DMS153 treated with DMSO at 0.1 percent for 48 hours (cell line): ENCODE measurements at regions not wholly inside any gene's neighbourhood (a gene's known extent, or its start where the extent isn't known, plus 50 kb on each side); places are given as distances from the start of the nearest gene placed in this dataset.
A peak's percentile ranks its signal among the peaks of the same experiment; 100 is the strongest.

Experiments used
- DNase-seq: peaks from one replicate; lab custom pipeline; 2025; ENCODE audit not compliant: unreplicated experiment; lab: John Stamatoyannopoulos, UW

DNA sequence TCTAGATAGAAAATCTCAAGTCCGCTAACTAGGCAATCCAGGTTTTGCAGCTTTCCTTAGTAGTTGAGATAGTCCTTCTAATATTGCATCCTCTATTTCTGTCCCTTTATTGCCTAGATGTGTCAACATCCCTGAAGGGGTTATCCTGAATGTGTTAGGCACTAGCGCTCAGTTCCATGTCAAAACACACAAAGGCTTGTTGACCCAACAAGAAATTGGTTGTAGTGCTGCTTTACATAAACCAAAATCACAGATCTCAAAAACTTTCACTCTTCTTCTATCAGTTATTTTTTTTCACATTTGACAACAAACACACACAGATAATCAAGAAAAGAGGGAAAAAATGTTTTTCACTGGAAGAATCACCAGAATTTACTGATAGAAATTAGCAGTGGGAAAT is 51.4 kb upstream of the SOX2 start:
- no peak for DNase-seq

DNA sequence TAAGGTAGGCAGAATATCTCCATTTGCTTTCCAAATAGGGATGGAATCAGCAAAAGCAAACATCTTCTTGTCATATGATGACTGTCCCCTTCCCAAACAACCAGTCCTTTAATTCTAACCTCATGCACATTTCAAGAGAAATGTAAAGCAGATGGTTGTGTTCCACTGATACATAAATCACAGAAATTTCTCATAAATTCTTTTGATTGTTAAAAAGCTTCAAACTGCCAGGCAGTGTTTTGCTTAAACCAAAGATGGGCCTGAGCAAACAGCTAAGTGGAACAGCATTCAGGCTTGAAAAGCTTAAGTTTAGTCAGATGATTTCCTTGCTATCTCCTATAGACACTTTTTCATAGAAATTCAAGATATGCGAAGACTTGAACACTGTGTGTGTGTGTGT is 74.3 kb upstream of the SOX2 start:
- no peak for DNase-seq

DNA sequence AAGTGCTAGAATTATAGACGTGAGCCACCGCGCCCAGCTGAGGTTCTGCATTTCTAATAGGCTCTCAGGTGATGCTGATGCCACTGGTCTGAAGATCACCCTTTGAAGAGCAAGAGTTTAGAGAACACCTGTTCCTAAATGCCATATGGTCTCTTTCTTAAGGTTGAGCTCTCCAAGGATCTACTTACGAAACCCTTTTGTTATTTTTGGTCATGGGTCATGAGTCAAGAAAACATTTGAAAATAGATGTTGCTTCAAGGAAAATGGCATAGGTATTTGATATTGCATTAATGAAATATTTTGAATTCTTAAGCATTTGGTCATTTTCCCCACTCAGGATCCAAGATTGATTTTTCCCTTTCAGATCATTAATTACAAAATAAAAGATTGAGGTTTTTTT is 74.7 kb upstream of the SOX2 start:
- DNase-seq: no peak

GRCh38 chr3:181635141-181635540 is 76.6 kb upstream of the SOX2 start:
- no peak for DNase-seq

- no peak for DNase-seq
Measured at GRCh38 chr3:181633556-181633955, 78.2 kb upstream of the SOX2 start.

DNA sequence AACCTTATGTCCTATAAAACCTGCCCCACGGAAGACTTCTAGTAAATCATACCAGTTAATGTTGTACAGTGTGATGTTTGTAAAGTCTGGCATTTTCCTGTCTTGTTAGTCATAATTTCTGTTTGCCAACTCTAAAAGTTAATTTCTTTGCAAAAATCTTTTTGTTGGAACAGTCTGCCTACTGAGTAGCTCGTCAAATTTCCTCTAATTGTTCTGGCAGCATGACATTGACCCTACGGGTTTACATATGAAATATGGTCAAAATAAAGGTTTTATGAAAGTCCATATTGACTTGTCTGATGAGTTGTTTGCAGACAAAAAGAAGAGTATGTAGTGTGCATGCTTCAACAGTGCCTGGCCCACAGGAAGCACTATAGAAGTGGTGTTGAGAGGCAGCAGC is 79.8 kb upstream of the SOX2 start:
- DNase-seq: no peak

GRCh38 chr3:181630853-181631252 is 80.9 kb upstream of the SOX2 start:
- DNase-seq: no peak

DNA sequence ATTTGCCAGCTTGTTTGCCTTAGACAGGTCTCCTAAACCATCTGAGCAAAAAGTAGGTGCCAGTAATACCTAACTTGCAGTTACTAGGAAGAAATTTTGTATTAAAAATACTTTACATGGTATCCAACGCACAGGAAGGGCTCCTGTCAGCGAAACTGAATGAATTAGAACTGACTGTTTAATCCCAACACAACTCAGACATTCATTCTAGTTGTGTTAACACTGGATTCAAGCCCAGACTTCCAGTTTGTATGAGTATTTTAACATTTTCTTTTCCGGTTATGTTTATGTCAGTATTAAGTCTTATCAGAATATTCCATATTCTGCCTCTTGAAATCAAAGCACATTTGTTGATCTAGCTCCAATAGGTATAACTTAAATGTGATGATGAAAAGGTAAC is 82.0 kb upstream of the SOX2 start:
- no peak for DNase-seq

GRCh38 chr3:181629029-181629428 is 82.7 kb upstream of the SOX2 start:
- no peak for DNase-seq

- DNase-seq: no peak
Measured at GRCh38 chr3:181628384-181628783, 83.3 kb upstream of the SOX2 start.

DNA sequence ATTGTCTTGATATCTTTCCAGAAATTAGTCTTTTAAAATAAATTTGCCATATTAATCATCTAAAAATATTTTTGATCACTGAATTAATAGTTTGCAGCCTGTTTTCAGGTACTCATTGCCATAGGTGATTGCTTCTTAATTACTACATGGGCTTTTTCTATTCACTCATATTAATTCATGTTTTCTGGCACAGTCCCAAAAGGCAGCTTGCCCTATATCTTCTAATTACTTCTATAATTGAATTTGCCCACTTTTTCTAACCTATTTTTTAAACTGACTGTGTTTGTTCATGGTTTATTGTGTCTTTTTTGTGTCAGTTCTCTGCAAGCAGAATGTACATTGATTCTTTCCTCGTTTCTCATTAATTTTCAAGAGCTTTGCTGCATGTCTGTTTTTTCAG is 85.7 kb upstream of the SOX2 start:
- no peak for DNase-seq

DNA sequence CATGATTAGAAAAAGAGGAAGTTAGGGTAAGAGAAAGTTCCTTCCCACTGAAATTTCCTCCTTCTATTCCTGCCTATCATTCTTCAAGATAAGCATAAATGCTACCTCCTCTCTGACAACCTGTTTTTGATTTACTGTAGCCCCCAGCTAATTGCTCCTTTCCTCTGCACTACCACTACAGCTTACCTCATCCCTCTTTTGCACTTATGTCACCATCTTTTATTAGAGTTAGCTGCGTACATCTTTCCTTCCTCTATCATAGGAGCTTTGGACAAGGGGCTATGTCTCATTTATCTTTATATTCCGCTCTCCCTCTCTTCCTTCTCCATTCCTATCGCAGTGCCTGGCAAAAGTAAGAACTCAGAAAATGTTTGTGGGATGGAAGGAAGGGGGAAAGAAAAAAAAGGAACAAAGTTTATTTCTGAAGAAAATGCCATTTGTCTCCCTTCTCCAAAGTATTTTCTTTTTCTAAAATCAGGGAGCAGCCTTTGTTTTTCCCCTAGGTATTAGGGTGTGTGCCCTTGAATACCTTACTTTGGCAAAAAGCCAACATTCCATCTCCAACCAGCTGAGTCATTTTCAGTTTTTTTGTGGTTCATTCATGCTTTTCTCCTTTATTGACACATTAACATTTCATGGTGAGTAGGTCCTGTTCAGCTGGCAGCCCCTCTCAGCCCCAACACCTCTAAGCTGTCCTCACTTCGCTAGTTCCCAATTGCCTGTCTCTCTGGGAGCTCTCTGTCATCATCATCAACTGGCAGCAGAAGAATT is 87.6 kb upstream of the SOX2 start:
- no peak for DNase-seq

DNA sequence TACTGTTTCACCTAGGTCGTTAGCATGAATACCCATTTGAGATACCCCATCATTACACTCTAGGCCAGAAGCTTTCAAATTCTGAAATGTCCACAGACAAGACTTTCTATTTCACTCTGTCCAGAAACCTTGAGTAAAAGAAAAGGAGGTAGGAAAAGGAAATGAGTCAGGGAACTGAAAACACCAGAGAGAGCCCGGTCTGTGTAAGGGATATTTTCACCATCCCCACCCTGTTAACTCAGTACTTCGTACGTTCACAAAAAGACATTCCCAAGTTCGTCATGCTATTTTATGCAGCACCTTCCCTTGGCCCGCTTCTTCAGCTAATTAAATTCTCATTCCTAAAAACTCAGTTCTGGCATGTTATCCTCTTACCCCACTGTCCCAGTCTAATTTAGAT is 89.4 kb upstream of the SOX2 start:
- no peak for DNase-seq

DNA sequence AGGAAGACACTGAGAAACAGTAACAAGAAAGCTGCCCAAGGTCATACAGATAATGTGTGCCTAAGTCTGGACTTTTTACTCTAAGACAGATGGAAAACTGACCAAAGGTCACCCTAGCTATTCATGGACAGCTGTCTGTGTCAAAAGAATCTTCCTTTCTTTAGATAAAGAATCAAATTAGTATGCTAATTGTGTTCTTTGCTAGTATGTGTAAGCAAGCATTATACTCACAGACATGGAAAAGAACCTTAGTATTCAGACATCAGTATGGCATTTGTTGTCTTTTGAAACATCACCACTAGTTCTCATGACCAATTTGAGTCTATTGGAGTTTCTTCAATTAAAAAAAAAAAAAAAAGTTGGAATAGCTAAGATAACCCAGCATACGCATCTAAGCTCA is 91.8 kb upstream of the SOX2 start:
- no peak for DNase-seq

- DNase-seq: no peak
Measured at GRCh38 chr3:181618260-181618659, 93.5 kb upstream of the SOX2 start.

DNA sequence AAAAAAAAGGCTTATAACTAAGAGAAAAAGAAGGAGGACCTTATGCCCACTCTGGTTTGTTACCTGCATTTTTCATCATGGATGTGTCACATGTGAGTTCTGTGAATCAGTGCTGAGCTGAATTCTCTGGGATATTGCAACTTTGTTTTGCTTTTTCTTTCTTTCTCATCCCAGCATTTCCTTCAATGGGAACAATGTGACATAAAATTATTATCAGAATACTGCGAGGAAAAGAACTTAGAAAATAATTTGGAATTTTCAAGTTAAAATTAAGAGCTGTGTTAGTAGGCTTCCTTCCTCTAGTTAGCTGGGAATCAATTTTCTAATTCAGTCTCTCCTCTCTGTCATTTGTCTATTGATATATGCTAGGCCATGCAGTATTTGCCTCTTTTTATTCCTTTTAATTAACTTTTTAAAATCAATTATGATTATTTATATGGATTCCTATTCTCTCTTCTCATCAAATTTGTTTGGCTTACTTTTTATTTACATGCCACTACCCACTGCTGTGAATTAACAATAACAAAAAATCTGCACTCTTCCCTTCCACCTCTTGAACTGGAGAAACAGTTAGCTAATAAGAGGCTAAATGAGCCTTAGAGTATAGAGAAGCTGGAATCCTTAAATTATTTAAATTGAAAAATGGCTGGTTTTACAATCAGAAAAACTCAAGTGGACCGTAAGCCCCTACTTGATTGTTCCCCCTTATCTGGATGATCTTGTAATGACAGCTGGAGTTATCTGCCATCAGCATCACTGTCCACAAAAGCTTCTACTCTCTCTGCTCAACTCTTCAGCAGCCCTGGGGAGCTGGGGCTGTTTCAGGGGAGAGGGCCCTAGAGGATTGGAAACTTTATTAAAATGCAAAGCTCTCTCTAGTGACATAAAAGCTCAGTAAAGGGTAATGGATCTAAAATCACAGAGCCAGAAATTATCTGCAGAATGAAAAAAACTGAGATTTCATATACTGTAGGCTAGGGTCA is 95.3 kb upstream of the SOX2 start:
- DNase-seq: no peak

DNA sequence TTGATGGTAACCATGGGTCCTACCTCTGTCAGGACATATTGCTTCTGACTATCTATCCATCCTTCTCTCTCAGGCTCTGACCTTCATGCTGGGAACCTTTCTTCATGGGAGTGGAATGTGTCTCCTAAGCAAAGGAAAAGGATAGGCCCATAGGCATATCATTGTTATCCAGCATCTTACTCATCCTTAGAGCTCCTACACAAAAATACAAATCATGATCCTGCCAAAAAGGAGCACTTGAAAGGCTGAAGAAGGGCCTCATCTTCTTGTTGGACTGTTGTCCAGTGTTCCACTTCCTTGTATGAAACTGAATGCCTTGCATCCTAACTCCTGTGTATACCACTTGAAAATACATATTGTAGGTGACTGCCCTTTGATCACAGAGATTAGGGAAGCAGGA is 96.1 kb upstream of the SOX2 start:
- no peak for DNase-seq

DNA sequence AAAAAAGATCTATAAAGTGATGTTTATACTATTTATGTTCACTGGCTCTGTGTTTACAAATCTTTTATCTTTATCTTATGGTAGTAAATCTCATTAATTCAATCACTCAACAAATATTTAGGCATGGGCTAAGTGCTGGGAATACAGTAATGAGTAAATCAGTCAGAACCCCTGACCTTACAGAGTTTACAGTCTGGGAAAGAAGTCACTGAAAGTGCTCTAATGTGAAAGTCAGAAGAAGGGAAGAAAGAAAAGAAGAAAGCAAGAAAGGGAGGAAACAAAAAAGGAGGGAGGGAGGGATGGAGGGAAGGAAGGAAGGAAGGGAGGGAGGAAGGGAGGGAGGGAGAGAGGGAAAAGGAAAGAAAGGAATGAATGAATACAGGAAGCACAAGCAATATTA is 96.8 kb upstream of the SOX2 start:
- no peak for DNase-seq

- no peak for DNase-seq
Measured at GRCh38 chr3:181613813-181614212, 97.9 kb upstream of the SOX2 start.

DNA sequence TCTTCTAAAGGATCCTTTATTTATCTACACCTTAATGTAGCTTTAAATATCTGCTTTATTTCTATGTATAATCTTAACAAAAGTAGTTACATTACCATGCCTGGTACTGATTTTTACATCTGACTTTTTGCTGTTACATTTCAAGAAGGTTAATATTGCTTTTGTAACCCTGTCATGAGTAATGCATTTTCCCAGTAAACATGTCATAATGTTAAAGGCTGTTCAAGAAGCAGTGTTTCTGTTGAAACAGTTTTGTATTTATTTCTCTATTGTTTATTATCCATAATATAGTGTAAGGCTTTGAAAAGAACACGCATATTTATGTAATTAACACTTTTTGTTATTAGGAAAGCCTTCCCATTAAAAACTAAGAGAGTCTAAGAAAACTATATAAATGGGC is 98.5 kb upstream of the SOX2 start:
- no peak for DNase-seq

- peak; percentile 37 for DNase-seq
Measured at GRCh38 chr3:181610973-181611265, 100.8 kb upstream of the SOX2 start.
